Heart right ventricle (tissue), 16 donors: ENCODE measurements at regions not wholly inside any gene's neighbourhood (a gene's known extent, or its start where the extent isn't known, plus 50 kb on each side); places are given as distances from the start of the nearest gene placed in this dataset.

Source experiments
- ATAC-seq, 8 donors: fragments of 200-7000 bp; cut with Tn5 transposase; one replicate each; pipeline ENCODE4 v1.9.1; 2020; ENCODE audit warnings: mild to moderate bottlenecking in 8 of 8, moderate library complexity in 8 of 8, moderate number of reproducible peaks in 1 of 8
- DNase-seq, 2 donors: peaks; one replicate each; pipeline ENCODE4 v3.0.0-alpha.2; 2020
- H3K27ac ChIP-seq, 10 donors: fragments of 200-600 bp; sonication (generic) in 2 of 10; one replicate each; pipeline versions ENCODE4 v1.5.0 to v1.8.0; 2020 to 2022; ENCODE audit warnings: mild to moderate bottlenecking in 3 of 10
- H3K27me3 ChIP-seq, 7 donors: fragments of 200-600 bp; one replicate each; pipeline ENCODE4 v1.8.0; 2021 to 2022; ENCODE audit warnings: mild to moderate bottlenecking in 2 of 7
- H3K36me3 ChIP-seq, 9 donors: fragments of 200-600 bp; sonication (generic) in 1 of 9; one replicate each; pipeline versions ENCODE4 v1.5.0 to v1.8.0; 2020 to 2022; ENCODE audit warnings: mild to moderate bottlenecking in 2 of 9
- H3K4me1 ChIP-seq, 9 donors: fragments of 200-600 bp; sonication (generic) in 1 of 9; one replicate each; pipeline versions ENCODE4 v1.5.0 to v1.8.0; 2020 to 2022; ENCODE audit warnings: mild to moderate bottlenecking in 4 of 9
- H3K4me3 ChIP-seq, 10 donors: fragments of 200-600 bp; sonication (generic) in 2 of 10; one replicate each; pipeline versions ENCODE4 v1.5.0 to v1.8.0; 2020 to 2022; ENCODE audit warnings: mild to moderate bottlenecking in 7 of 10, moderate library complexity in 2 of 10
- H3K9me3 ChIP-seq, 11 donors: fragments of 200-600 bp in 10 of 11; sonication (generic) in 2 of 11; one replicate each; pipeline versions ENCODE4 v1.5.0 to v1.8.0; 2013 to 2022; ENCODE audit warnings: mild to moderate bottlenecking in 2 of 11, control low read depth in 1 of 11, moderate library complexity in 1 of 11
- CTCF ChIP-seq, 9 donors: fragments of 200-600 bp; sonication (generic) in 2 of 9; IDR thresholded peaks; one replicate each; pipeline versions ENCODE4 v1.5.0 to v1.8.0; 2021 to 2022; ENCODE audit warnings: antibody characterized with exemption in 9 of 9, mild to moderate bottlenecking in 5 of 9, moderate library complexity in 1 of 9
- WGBS, 2 donors: extraction: QIAGEN DNeasy Blood & Tissue Kit; methylation state at CpG; one replicate each; pipeline ENCODE4 v1.1.7; 2013; ENCODE audit warnings: inconsistent platforms in 1 of 2; 5-methylcytosine and 5-hydroxymethylcytosine counted together
- intact Hi-C, 10 donors: fragments of 100-400 bp; cut with DNase I; formaldehyde crosslinking; loops; one replicate each; pipeline versions ENCODE4 v1.11.1 to v1.14.2; 2022
- donor health status: Arrhythmogenic right ventricular cardiomyopathy.
- donor health status: ischemic (EF 13 %, LVEDD 7.1; RV severe dilation, severe dysfunction).
- donor health status: healthy with polysubstance abuse.
- donor health status: DM: no; HTN: yes; CAD: no.
- donor health status: DM: no; HTN: no; CAD: no.
- donor health status: ischemic (EF 25% LVEDD 6.9; RV normal size, moderate dysfunction).
- donor health status: ischemic (EF 25% LVEDD 5.7; RV mildly dilated, moderate dysfunction).
- donor health status: healthy.
- donor health status: DM: yes; HTN: yes; CAD: no.
- donor health status: Ischemic cardiomyopathy.
- donor health status: ischemic (EF 35%, LVEDD 5.7; RV mildly dilated, moderate dysfunction).
- donor health status: nonischemic (EF 11% LVEDD 7.7; RV severe dilation, severe dysfunction).
- donor health status: DM: yes; HTN: yes; CAD: no.
- donor health status: PGD.
- donor health status: ischemic (EF 29% LVEDD 5.4; RV normal size, mild dysfunction).
- donor health status: nonischemic (EF 23%, LVEDD 6.1; RV moderate dilation, normal function).

GRCh38 chr5:133830911-133831310, 137.5 kb downstream of the C5orf15 start:
- H3K4me3 ChIP-seq = no peak overlapping the region
- WGBS, 2 donors = 90 to 92% methylated on average over 3 of the region's 3 CpGs
- no peak for DNase-seq
- H3K9me3 ChIP-seq = peaks cover 0 to 3% (median 0%) of the 10 kb centered on the region in 11 donors
- H3K27me3 ChIP-seq = peaks cover 0 to 18% (median 0%) of the 10 kb centered on the region in 7 donors
- H3K36me3 ChIP-seq = no peaks in the 10 kb centered on the region
- intact Hi-C loops = no loop called here
- H3K4me1 ChIP-seq = no peaks in the 10 kb centered on the region
- ATAC-seq = no peak
- TF ChIP-seq CTCF (IDR thresholded peaks at IDR 0.05) = no peak
- no peak overlapping the region for H3K27ac ChIP-seq

GRCh38 chr5:133830281-133830680, 138.1 kb downstream of the C5orf15 start:
- DNase-seq (no peak), ATAC-seq (no peak)
- no peaks in the 10 kb centered on the region for H3K9me3 ChIP-seq
- no peaks in the 10 kb centered on the region for H3K36me3 ChIP-seq
- no peak for TF ChIP-seq CTCF (IDR thresholded peaks at IDR 0.05)
- H3K4me1 ChIP-seq = peaks cover 0 to 5% (median 0%) of the 10 kb centered on the region in 9 donors
- WGBS, 2 donors = 84 to 93% methylated on average over 3 of the region's 3 CpGs
- peaks cover 0 to 14% (median 0%) of the 10 kb centered on the region in 7 donors for H3K27me3 ChIP-seq
- H3K27ac ChIP-seq = no peak overlapping the region
- intact Hi-C loops = no loop called here
- no peak overlapping the region for H3K4me3 ChIP-seq

GRCh38 chr5:133829786-133830185, 138.6 kb downstream of the C5orf15 start:
- no peak overlapping the region for H3K27ac ChIP-seq
- DNase-seq (no peak), ATAC-seq (no peak)
- peaks cover 0 to 6% (median 0%) of the 10 kb centered on the region in 9 donors for H3K4me1 ChIP-seq
- H3K4me3 ChIP-seq = no peak overlapping the region
- H3K27me3 ChIP-seq = peaks cover 0 to 16% (median 0%) of the 10 kb centered on the region in 7 donors
- H3K9me3 ChIP-seq = no peaks in the 10 kb centered on the region
- intact Hi-C loops = no loop called here
- no peaks in the 10 kb centered on the region for H3K36me3 ChIP-seq
- WGBS, 2 donors = 68 to 74% methylated on average over 3 of the region's 3 CpGs
- no peak for TF ChIP-seq CTCF (IDR thresholded peaks at IDR 0.05)

- 76 to 81% methylated on average over 7 of the region's 7 CpGs for WGBS, 2 donors
- no peak for TF ChIP-seq CTCF (IDR thresholded peaks at IDR 0.05)
- ATAC-seq = no peak
- DNase-seq = no peak
- peaks cover 0 to 18% (median 4%) of the 10 kb centered on the region in 7 donors for H3K27me3 ChIP-seq
- peaks cover 0 to 6% (median 0%) of the 10 kb centered on the region in 9 donors for H3K4me1 ChIP-seq
- H3K4me3 ChIP-seq = no peak overlapping the region
- H3K9me3 ChIP-seq = no peaks in the 10 kb centered on the region
- intact Hi-C loops = no loop called here
- H3K27ac ChIP-seq = no peak overlapping the region
- H3K36me3 ChIP-seq = no peaks in the 10 kb centered on the region
Measured at GRCh38 chr5:133828722-133829121, 139.7 kb downstream of the C5orf15 start.
